ENCODE measurements at regions not wholly inside any gene's neighbourhood (a gene's known extent, or its start where the extent isn't known, plus 50 kb on each side); places are given as distances from the start of the nearest gene placed in this dataset.
"Not testable (repeated sequence)": the region's sequence is repeated elsewhere in the genome, so short reads cannot be mapped to it uniquely, and the experiment has no call there.

DNA sequence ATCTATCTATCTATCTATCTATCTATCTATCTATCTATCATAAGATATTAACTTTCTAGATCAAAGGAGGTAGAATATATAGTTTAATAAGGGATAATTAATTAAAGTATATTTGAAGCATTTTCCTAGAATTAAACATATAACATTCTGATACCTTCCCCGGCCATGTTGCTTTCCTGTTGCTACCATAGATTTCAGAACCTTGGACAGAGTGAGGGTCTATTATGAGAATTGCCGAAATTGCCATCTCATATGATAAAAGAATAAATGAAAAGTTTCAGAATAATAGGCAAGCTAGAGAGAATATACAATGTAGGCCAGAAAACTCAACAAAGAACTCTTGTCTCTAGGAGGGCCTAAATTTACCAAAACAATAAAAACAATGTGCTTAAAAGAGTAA lies 706.1 kb upstream of the TMPRSS15 start:
- no peak overlapping the region for H3K4me3 ChIP-seq (ENCODE audit: low read length)
- no peak for DNase-seq (ENCODE audit: low read depth)
- TF ChIP-seq, protein P1, sequence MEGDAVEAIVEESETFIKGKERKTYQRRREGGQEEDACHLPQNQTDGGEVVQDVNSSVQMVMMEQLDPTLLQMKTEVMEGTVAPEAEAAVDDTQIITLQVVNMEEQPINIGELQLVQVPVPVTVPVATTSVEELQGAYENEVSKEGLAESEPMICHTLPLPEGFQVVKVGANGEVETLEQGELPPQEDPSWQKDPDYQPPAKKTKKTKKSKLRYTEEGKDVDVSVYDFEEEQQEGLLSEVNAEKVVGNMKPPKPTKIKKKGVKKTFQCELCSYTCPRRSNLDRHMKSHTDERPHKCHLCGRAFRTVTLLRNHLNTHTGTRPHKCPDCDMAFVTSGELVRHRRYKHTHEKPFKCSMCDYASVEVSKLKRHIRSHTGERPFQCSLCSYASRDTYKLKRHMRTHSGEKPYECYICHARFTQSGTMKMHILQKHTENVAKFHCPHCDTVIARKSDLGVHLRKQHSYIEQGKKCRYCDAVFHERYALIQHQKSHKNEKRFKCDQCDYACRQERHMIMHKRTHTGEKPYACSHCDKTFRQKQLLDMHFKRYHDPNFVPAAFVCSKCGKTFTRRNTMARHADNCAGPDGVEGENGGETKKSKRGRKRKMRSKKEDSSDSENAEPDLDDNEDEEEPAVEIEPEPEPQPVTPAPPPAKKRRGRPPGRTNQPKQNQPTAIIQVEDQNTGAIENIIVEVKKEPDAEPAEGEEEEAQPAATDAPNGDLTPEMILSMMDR (conservative IDR thresholded peaks at IDR 0.05; ENCODE audit: low read depth, low read length): no peak

DNA sequence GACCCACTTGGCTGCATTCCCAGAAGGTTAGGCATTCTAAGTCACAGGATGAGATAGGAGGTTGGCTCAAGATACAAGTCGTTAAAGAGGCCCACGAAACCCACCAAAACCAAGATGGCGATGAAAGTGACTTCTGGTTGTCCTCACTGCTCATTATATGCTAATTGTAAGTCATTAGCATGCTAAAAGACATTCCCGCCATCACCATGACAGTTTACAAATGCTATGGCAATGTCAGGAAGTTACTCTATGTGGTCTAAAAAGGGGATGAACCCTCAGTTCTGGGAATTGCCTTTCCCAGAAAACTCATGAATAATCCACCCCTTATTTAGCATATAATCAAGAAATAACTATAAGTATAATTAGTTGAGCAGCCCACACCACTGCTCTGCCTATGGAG lies 715.7 kb upstream of the TMPRSS15 start:
- not testable (repeated sequence) for H3K4me3 ChIP-seq (ENCODE audit: low read length); DNase-seq (ENCODE audit: low read depth)

- no peak for DNase-seq (ENCODE audit: low read depth)
- H3K4me3 ChIP-seq (ENCODE audit: low read length): no peak overlapping the region
- TF ChIP-seq, protein P1 (conservative IDR thresholded peaks at IDR 0.05; ENCODE audit: low read depth, low read length): no peak
These were observed 717.0 kb upstream of the TMPRSS15 start for GRCh38 chr21:19120591-19120990.

DNA sequence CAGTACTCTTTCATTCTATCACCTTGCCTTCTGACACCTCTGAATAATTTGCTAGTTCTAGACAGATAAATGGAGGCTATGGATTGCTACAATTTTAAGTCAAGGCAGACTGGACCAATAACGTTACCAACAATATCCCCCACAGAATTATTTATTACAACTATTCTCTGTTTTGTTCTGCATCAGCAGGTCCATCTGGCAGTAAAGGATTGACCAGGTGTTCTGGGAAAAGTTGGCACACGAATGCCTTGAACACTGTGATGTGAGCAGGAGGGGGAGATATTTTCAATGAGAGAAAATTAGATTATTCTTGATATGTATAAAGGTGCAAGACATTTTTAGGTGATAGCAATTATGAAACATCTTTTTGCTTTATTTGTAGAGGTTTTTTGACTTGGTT lies 718.8 kb upstream of the TMPRSS15 start:
- no peak for DNase-seq (ENCODE audit: low read depth)
- TF ChIP-seq, protein P1 (conservative IDR thresholded peaks at IDR 0.05; ENCODE audit: low read depth, low read length): no peak
- no peak overlapping the region for H3K4me3 ChIP-seq (ENCODE audit: low read length)

DNA sequence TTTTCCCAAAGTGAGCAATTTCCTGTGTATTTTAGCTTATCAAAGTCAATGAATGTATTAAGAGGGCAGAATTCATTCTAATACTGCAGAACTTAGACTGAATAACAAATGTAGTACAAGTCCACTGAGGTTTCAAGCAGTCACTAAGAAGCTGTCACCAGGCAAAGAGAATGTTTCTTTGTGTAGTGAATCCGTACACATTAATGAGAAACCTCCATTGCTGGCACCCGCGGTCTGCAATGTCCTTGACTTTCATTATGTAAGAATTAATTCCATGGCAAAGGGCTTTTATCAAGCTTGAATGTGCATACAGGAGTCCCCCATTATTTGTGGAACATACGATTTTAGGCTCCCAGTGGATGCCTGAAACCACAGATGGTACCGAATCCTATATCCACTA lies 719.5 kb upstream of the TMPRSS15 start:
- no peak overlapping the region for H3K4me3 ChIP-seq (ENCODE audit: low read length)
- no peak for DNase-seq (ENCODE audit: low read depth)
- TF ChIP-seq, protein P1 (conservative IDR thresholded peaks at IDR 0.05; ENCODE audit: low read depth, low read length): no peak

DNA sequence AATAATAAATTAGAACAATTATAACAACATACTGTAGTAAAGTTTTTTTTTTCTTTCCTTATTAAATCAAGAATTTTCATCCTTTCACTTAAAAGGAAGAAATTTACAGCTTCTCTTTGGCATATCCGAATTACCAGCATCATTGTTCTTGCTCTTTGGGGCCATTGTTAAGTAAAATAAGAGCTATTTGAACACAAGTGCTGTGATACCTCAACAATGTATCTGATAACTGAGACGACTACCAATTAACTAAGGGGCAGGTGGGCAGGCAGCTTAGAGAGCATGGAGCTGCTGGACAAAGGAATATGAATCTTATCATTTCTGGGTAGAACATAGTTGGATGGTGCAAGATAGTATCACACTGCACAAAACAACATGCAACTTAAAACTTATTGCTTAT lies 719.9 kb upstream of the TMPRSS15 start:
- no peak overlapping the region for H3K4me3 ChIP-seq (ENCODE audit: low read length)
- TF ChIP-seq, protein P1 (conservative IDR thresholded peaks at IDR 0.05; ENCODE audit: low read depth, low read length): no peak
- DNase-seq (ENCODE audit: low read depth): no peak

- TF ChIP-seq, protein P1 (conservative IDR thresholded peaks at IDR 0.05; ENCODE audit: low read depth, low read length): no peak
- DNase-seq (ENCODE audit: low read depth): no peak
- no peak overlapping the region for H3K4me3 ChIP-seq (ENCODE audit: low read length)
These were observed 721.1 kb upstream of the TMPRSS15 start for GRCh38 chr21:19124691-19125090.
